Adrenal gland (tissue), 5 donors: ENCODE measurements at regions not wholly inside any gene's neighbourhood (a gene's known extent, or its start where the extent isn't known, plus 50 kb on each side); places are given as distances from the start of the nearest gene placed in this dataset.

ENCODE experiments used
- POLR2A ChIP-seq, 2 donors: fragments of 450-650 bp; IDR thresholded peaks; one replicate each; pipeline ENCODE4 v1.6.1; 2017; ENCODE audit warnings: antibody characterized with exemption in 2 of 2, mild to moderate bottlenecking in 2 of 2, moderate library complexity in 1 of 2
- TF ChIP-seq, protein P1 (sequence below), 6 experiments: fragments of 450-650 bp in 4 of 6; fragments of 200-600 bp in 2 of 6; sonication (generic) in 1 of 6; IDR thresholded peaks; 1 replicate in 5 of 6; 2 replicates in 1 of 6; pipeline versions ENCODE4 v1.5.1 to v1.8.0; 2016 to 2021; ENCODE audit warnings: antibody characterized with exemption in 6 of 6, mild to moderate bottlenecking in 2 of 6, moderate library complexity in 1 of 6
- donor health status: DM: no; HTN: no; CAD: no.

DNA sequence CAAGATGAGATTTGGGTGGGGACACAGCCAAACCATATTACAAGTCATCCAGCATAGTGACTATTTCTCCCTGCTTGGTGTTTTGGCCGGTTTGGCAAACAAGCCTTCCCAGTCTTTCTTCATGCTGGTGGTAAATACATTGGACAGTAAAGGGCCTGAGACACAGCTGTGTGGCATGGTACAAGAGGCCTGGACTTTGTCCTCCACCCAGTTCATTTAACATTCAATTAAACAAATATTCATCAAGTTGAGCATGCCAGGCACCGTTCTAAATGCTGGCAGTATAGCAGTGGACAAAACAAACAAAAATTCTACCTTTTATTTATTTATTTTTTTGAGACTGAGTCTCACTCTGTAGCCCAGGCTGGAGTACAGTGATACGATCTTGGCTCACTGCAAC, 62.7 kb upstream of the SLC28A3 start:
- TF ChIP-seq, protein P1, sequence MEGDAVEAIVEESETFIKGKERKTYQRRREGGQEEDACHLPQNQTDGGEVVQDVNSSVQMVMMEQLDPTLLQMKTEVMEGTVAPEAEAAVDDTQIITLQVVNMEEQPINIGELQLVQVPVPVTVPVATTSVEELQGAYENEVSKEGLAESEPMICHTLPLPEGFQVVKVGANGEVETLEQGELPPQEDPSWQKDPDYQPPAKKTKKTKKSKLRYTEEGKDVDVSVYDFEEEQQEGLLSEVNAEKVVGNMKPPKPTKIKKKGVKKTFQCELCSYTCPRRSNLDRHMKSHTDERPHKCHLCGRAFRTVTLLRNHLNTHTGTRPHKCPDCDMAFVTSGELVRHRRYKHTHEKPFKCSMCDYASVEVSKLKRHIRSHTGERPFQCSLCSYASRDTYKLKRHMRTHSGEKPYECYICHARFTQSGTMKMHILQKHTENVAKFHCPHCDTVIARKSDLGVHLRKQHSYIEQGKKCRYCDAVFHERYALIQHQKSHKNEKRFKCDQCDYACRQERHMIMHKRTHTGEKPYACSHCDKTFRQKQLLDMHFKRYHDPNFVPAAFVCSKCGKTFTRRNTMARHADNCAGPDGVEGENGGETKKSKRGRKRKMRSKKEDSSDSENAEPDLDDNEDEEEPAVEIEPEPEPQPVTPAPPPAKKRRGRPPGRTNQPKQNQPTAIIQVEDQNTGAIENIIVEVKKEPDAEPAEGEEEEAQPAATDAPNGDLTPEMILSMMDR (IDR thresholded peaks at IDR 0.05) = no peak
- no peak for TF ChIP-seq POLR2A (IDR thresholded peaks at IDR 0.05)
